GM19240 (cell line): ENCODE measurements at regions not wholly inside any gene's neighbourhood (a gene's known extent, or its start where the extent isn't known, plus 50 kb on each side); places are given as distances from the start of the nearest gene placed in this dataset.

ENCODE experiments used
- DNase-seq: peaks from one replicate; pipeline ENCODE4 v3.0.0; 2011; ENCODE audit warnings: low spot score; ENCODE audit not compliant: insufficient read length

GRCh38 chr12:67370979-67371378, 101.8 kb downstream of the CAND1 start:
- DNase-seq: no peak

- no peak for DNase-seq
Measured at GRCh38 chr12:67377021-67377420, 107.9 kb downstream of the CAND1 start.

GRCh38 chr12:67377541-67377940, 108.4 kb downstream of the CAND1 start:
- DNase-seq: no peak

- no peak for DNase-seq
Measured at GRCh38 chr12:67382241-67382871, 113.2 kb downstream of the CAND1 start.

DNA sequence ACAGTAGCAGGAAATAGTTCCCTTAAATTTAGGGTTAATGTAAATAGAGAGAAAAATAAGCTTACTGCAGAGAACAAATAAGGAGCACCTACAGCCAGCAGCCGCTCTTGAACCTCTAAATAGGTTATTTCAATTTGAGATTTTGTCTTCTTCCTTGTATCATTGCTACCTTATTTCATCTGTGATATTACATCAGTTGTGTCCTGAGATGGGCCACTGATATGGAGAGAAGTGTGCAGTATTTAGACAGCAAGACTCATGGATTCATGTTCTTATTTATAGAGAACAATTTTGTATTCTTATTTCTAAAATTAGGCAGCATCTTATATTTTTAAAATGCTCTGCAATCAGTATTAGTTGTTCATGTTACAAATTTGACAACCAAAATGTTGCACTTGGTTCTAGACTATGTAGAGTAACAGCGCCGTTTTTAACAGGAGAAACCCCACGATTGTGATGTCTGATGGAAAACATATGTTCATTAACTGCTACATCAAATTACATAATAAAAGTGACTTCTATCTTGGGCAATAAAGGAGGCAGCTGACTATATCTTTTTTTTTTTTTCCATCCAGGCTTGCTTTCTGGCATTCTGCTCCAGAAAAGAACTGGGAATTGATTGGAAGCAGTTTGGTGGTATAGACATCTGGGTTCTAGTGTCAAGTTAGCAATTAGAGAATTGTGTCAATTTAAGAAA, 117.9 kb downstream of the CAND1 start:
- no peak for DNase-seq

- DNase-seq: no peak
Measured at GRCh38 chr12:67388331-67389138, 119.4 kb downstream of the CAND1 start.

GRCh38 chr12:67390273-67390672, 121.1 kb downstream of the CAND1 start:
- DNase-seq: no peak

DNA sequence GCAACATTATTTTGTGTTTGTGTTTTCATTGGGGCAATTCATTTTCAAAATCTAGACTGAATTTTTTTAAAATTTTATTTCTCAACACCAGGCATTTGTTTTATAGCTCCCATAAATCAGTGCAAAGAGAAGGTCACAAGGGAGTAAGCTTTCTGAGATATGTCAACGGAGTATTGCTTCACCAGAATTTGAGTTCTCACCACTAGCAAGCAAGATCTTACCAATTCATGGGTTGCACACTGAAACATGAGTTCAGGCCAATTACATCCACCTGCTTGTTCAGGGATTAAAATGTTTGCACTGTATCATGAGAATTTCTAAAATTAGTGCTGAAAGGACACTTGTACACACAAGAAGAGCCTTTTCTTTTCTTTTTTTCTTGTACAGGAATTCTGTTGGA, 121.9 kb downstream of the CAND1 start:
- DNase-seq: no peak

DNA sequence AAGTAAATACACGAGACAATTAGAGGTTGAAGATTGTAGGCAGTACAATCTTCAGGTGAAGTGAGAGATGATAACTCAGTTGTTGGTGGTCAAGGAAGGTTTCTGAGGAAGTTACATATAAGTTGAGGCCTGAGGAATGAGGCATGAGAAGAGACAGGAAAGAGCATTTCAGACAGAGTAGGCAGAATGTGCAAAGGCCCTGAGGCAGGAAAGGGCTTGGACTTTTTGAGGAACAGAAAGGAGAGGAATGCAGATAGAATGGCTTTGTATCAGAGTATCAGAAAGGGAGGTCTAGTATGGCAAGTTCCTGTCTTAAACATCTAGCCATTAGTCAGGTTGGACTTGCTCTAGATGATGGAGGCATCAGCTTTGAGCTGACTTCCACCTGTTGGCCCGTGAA, 122.5 kb downstream of the CAND1 start:
- DNase-seq: no peak

DNA sequence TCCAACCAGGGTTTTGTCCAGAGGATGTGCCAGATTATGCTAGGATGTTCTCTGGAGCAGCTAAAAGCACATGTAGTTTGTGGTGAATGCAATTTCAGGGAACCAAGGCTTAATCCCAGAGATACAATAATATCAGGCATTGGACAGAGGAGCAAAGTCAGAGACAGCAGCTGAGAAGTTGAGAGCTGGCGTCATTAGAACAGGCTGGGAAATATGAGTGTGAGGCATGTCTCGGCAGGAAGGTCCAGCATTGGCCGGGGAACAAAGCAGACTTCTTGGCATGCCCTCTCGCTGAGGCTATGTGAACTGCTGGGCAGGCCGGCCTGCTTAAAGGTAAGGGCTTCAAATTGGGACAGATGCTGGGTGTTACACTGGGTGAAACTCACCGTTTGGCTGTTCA, 125.4 kb downstream of the CAND1 start:
- no peak for DNase-seq

DNA sequence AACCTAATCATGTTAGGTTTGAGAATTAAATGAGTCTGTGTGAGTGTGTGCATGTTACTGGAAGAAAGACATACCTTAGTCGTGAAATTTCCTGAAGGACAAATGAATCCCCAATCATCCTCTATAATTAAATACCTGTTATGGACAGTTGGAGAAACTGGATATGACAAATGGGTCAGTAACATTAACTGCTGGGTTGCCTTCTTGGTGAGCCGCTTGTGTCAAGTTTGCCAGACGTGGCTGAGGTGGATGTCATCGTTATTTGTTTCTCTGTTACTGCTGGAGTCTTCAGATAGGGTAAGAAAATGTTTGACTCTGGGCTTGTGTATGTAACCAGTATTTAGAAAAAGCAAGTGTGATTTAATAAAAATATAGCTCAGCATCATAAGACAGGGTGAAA, 131.6 kb downstream of the CAND1 start:
- no peak for DNase-seq

DNA sequence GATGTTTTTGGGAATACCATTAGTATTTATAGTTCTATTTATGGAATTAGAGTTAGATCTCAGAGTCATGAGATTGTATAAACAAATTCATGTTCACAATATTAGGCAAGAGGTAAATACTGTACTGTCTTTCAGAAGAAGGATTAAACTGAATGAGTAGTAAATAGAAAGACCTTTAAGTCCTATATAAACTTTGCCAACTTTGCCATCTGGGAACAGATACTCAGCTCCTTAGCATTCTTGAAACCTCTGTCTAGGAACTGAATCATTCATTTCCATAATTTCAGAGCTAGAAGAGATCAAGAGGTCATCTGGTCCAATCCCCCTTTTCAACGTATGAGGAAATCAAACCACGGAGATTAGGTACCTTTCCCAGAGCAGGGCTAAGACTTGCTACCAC, 141.1 kb downstream of the CAND1 start:
- DNase-seq: no peak

DNA sequence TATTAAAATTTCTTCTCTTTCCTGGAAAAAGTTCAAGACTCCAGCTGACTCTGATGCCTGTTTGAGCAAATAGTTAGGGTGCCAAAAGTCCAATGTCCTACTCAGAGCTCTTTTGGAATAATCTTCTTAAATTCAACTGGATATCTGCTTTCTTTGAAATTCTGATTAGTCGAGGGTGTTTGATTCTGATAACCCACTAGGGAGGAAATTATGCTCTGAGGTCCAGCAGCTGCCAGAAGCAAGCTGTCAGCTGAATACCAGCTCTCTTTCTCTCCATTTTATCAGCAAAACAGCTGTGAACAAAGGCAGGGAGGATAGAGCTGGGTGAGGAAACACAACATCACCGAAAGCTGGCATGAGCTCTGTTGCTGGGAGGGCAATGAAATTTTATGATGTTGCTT, 141.5 kb downstream of the CAND1 start:
- DNase-seq: no peak

GRCh38 chr12:67411562-67411961, 142.4 kb downstream of the CAND1 start:
- DNase-seq: no peak

DNA sequence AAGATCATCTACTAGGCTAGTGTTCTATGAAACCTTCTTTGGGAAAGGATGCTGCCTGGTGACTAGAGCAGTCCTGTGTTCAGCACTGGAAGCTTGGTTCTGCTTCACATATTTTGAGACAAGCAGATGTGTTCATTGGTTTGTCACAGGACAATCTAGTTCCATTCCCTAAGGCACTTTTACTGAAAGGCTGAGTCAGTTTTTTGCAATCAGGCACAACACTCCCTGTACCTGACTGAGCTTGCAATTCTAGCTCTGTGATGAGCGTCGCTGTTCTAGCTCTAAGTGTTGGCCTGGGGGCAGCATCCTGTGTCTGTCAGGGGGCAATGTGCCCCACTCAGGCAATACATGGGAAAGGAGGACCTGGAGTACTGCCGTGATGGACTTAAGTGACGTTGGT, 144.4 kb downstream of the CAND1 start:
- no peak for DNase-seq

DNA sequence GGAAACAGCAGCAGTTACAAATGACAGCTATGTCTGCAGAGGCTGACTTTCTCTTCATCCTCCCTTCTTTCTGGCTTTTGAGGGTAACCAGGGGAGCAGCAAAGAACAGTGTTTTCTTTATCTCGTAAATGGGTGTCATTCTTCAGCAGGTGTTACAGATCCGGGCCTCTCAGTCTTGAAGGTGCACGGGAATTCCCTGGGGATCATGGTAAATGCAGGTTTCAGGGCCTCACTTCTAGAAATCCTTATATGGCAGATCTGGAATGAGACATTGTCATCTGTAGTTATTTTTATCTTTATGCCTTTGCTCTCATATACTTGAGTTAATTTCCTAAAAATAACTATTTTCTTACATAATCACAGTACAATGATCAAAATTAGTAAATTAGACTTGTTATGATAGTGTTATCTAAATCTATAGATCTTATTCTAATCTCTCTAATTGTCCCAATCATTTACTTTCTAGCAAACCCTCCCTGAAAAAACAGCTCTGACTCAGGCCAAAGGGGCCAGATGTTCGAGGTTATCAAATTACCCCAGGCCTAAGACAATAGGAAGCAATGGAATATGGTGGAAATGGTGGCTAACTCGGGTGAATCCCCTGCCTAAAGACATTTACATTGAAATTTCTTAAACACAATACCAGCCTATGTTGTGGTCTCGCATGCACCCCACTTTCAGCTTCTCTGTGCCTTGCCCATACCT, 145.0 kb downstream of the CAND1 start:
- DNase-seq: no peak

DNA sequence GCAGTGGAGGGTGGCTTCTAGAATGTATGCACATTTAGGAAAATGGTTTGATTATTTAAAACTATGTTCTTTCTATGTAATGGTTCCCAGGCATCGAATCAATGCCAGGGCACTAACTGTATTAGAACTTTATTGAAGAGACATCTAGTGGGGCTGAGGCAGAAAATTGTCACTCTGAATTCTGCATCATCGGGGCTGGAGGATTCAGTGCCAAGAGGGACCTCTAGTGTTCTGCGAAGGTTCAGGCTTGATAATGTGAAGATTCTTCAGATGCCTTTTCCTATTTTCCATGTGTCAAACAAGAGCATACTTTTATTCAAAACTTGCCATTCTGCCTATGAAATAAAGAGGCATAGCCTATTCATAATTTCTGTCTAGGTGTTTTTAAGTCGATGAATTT, 146.3 kb downstream of the CAND1 start:
- DNase-seq: no peak

- DNase-seq: no peak
Measured at GRCh38 chr12:67419810-67420209, 150.7 kb downstream of the CAND1 start.

GRCh38 chr12:67420506-67420905, 151.3 kb downstream of the CAND1 start:
- DNase-seq: no peak

DNA sequence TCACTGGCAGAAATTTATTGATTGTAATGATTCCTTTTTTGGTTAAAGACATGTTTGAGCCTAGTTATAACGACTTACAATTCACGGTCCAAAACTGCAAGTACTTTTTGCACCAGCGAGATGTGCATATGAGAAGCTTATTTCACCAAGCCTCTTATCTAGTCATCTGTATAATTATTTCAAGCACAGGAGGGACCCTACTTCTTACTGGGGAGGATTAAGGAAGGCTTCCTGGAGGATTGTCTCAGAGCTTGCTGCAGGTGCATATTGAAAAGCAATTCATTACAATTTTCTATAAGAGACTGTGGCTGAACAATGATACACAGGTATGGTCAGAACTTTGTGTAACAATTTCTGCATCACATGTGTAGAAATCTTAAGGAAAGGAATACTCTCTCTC, 152.9 kb downstream of the CAND1 start:
- DNase-seq: no peak

DNA sequence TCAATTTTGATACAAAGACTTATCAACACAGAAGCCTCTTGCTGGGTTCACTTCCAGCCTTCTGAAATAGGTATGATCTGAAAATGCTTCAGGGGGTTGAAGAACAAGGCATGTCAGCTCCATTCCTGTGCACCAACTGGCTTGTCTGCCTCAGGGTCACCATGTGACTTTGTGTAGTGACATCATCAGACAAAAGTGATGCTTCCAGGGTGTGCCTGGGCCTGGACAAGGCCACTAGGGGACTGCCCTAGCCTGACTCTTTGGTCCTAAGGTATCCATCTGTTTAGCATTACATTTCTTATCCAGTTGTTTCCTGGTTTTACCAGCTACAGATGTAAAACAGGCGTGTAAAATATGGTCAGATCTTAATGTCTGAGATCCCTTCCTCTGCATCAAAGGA, 155.6 kb downstream of the CAND1 start:
- no peak for DNase-seq

- DNase-seq: no peak
Measured at GRCh38 chr12:67425394-67425793, 156.2 kb downstream of the CAND1 start.
